HG03460 (cell line): ENCODE measurements at regions not wholly inside any gene's neighbourhood (a gene's known extent, or its start where the extent isn't known, plus 50 kb on each side); places are given as distances from the start of the nearest gene placed in this dataset.

Source experiments
- ATAC-seq: cut with Tn5 transposase; IDR thresholded peaks from one replicate; pipeline ENCODE4 v1.9.1; 2021; ENCODE audit not compliant: unreplicated experiment

GRCh38 chr9:116095403-116095802 is 58.2 kb upstream of the PAPPA start:
- ATAC-seq = no peak

DNA sequence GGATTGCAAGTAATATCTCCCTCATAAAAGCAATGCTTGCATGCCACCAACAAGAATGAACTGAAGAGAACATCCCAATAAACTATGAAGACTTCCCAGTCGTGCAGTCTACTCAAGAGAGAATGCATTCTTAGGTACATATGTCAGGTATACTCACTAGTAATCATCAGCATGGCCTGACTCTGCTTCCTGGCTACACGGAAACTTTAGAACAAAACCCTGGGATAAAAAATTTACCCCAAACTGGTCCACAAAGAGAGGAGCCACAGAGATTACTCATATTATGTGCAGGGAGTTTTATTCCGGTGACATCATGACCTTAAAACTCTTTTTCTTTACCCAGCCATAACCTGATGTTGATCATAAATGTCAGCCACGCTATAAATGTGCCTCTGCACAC is 57.5 kb upstream of the PAPPA start:
- no peak for ATAC-seq

- ATAC-seq = no peak
Observed at GRCh38 chr9:116096853-116097252, 56.7 kb upstream of the PAPPA start.

- ATAC-seq = no peak
Observed at GRCh38 chr9:116098476-116098875, 55.1 kb upstream of the PAPPA start.

DNA sequence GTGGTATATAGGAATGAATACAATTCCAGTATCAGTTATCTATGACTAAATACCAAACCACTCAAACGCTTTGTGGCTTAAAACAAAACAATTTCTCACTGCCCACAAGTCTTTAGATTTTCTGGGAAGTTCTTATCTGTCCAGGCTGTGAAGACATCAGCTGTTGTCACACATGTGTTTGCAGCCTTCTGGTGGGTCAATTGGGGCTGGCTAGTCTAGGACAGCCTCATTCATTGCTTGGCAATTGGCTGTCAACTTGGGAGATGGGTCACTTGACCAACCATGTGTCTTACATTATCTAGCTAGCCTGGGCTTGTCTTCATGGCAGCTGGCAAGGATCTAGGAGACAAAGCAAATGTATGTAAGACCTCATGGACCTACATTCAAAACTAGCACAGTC is 53.8 kb upstream of the PAPPA start:
- no peak for ATAC-seq

- ATAC-seq = no peak
Observed at GRCh38 chr9:116100711-116101121, 52.9 kb upstream of the PAPPA start.

DNA sequence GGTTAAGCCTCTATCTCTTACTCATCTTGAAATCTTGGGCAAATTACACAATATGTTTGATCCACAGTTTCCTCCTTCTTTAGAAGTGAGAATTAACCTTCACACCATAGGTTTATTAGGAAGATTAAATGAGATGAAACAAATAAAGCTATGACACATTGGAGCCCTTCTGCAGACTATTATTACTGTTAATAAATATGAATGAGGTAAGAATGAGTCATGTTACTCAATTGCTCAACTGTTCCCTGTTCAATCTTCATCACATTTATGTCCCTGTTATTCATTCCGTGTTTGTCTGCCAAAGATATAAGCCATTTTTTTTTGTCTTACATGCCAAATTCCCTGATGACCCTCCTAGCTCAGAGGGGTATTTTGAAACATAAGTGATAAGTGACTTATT is 52.1 kb upstream of the PAPPA start:
- ATAC-seq = no peak

- ATAC-seq = no peak
Observed at GRCh38 chr9:116102596-116102995, 51.0 kb upstream of the PAPPA start.
